ENCODE measurements at regions not wholly inside any gene's neighbourhood (a gene's known extent, or its start where the extent isn't known, plus 50 kb on each side); places are given as distances from the start of the nearest gene placed in this dataset.

DNA sequence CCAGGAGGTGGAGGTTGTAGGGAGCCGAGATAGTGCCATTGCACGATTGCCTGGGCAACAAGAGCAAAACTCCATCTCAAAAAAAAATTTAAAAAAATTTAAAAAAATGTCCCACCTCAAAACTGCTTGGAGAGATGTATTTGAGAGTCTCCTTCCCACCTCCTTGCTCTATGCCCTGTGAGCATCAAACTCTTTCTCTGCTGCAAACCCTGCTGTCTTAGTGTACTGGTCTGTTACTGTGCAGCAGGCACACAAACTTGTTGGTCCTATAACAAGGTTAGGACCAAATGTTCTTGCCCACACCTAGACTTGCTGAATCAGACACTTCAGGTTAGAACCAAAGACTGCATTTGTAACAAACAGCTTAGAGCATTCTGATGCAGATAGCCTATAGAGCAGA lies 153.5 kb upstream of the FUT8 start:
- TF ChIP-seq CTCF (IDR thresholded peaks at IDR 0.05) (no peak), POLR2A (IDR thresholded peaks at IDR 0.05) (no peak)
